Smooth muscle cell (in vitro differentiated cells): ENCODE measurements at regions not wholly inside any gene's neighbourhood (a gene's known extent, or its start where the extent isn't known, plus 50 kb on each side); places are given as distances from the start of the nearest gene placed in this dataset.

Experiments
- DNase-seq: peaks from one replicate; lab custom pipeline; 2025; ENCODE audit not compliant: unreplicated experiment; lab: John Stamatoyannopoulos, UW
- H2AFZ ChIP-seq: fragments of 200-600 bp; sonication (generic); 2 replicates; pipeline ENCODE4 v1.6.0; 2016; ENCODE audit warnings: antibody characterized with exemption, low read depth, mild to moderate bottlenecking
- H3F3A ChIP-seq: fragments of 200-600 bp; sonication (generic); 2 replicates; pipeline ENCODE4 v1.6.0; 2017; ENCODE audit warnings: antibody characterized with exemption, low read depth
- H3K27ac ChIP-seq: fragments of 200-600 bp; sonication (generic); 2 replicates; pipeline ENCODE4 v1.5.1; 2016; ENCODE audit warnings: low read depth, mild to moderate bottlenecking
- H3K27me3 ChIP-seq: fragments of 200-600 bp; sonication (generic); 2 replicates; pipeline ENCODE4 v1.6.1; 2016; ENCODE audit warnings: low read depth, mild to moderate bottlenecking
- H3K36me3 ChIP-seq: fragments of 200-600 bp; sonication (generic); 2 replicates; pipeline ENCODE4 v1.5.1; 2016; ENCODE audit warnings: low read depth
- H3K4me1 ChIP-seq: fragments of 200-600 bp; sonication (generic); 2 replicates; pipeline ENCODE4 v1.5.1; 2016; ENCODE audit warnings: low read depth
- H3K4me2 ChIP-seq: fragments of 200-600 bp; sonication (generic); 2 replicates; pipeline ENCODE4 v1.6.0; 2016; ENCODE audit warnings: mild to moderate bottlenecking
- H3K4me3 ChIP-seq: fragments of 200-600 bp; sonication (generic); 2 replicates; pipeline ENCODE4 v1.5.1; 2016; ENCODE audit warnings: mild to moderate bottlenecking
- H3K79me2 ChIP-seq: fragments of 200-600 bp; sonication (generic); 2 replicates; pipeline ENCODE4 v1.6.0; 2016; ENCODE audit warnings: low read depth, mild to moderate bottlenecking
- H3K9ac ChIP-seq: fragments of 200-600 bp; sonication (generic); 2 replicates; pipeline ENCODE4 v1.6.0; 2016; ENCODE audit warnings: low read depth
- H3K9me3 ChIP-seq: fragments of 200-600 bp; sonication (generic); replicated peaks from 2 replicates; pipeline ENCODE4 v1.5.1; 2016; ENCODE audit warnings: low read depth
- H4K20me1 ChIP-seq: fragments of 200-600 bp; sonication (generic); 2 replicates; pipeline ENCODE4 v1.6.0; 2016; ENCODE audit warnings: low read depth
- WGBS: methylation state at CpG from one replicate; pipeline ENCODE4 v1.1.7; 2016; ENCODE audit warnings: low lambda C conversion rate; 5-methylcytosine and 5-hydroxymethylcytosine counted together
- TF ChIP-seq, protein P1 (sequence below): fragments of 200-600 bp; sonication (generic); IDR thresholded peaks from 2 replicates; pipeline ENCODE4 v1.5.1; 2017; ENCODE audit warnings: borderline replicate concordance, mild to moderate bottlenecking, antibody characterized with exemption; ENCODE audit not compliant: insufficient read depth, poor library complexity, severe bottlenecking

DNA sequence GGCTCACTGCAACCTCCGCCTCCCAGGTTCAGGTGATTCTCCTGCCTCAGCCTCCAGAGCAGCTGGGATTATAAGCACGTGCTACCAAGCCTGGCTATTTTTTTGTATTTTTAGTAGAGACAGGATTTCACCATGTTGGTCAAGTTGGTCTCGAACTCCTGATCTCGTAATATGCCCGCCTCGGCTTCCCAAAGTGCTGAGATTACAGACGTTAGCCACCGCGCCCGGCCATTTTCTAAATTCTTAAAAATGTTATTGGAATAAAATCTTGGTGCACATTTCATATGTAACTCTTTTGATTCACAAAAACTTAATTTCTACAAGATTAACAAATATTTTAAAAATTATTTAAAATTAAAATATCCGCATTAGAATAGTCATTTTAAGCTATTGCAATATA lies 1480.3 kb upstream of the SPRY2 start:
- H4K20me1 ChIP-seq = no peaks in the 10 kb centered on the region
- H3K9me3 ChIP-seq = no peaks in the 10 kb centered on the region
- H3K4me1 ChIP-seq = no peaks in the 10 kb centered on the region
- no peak overlapping the region for H3K9ac ChIP-seq
- no peak overlapping the region for H3K27ac ChIP-seq
- H2AFZ ChIP-seq = no peak overlapping the region
- no peaks in the 10 kb centered on the region for H3K79me2 ChIP-seq
- no peak for DNase-seq
- TF ChIP-seq, protein P1, sequence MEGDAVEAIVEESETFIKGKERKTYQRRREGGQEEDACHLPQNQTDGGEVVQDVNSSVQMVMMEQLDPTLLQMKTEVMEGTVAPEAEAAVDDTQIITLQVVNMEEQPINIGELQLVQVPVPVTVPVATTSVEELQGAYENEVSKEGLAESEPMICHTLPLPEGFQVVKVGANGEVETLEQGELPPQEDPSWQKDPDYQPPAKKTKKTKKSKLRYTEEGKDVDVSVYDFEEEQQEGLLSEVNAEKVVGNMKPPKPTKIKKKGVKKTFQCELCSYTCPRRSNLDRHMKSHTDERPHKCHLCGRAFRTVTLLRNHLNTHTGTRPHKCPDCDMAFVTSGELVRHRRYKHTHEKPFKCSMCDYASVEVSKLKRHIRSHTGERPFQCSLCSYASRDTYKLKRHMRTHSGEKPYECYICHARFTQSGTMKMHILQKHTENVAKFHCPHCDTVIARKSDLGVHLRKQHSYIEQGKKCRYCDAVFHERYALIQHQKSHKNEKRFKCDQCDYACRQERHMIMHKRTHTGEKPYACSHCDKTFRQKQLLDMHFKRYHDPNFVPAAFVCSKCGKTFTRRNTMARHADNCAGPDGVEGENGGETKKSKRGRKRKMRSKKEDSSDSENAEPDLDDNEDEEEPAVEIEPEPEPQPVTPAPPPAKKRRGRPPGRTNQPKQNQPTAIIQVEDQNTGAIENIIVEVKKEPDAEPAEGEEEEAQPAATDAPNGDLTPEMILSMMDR = no peak
- H3K4me2 ChIP-seq = no peak overlapping the region
- no peaks in the 10 kb centered on the region for H3K36me3 ChIP-seq
- H3K4me3 ChIP-seq = no peak overlapping the region
- H3F3A ChIP-seq = no peaks in the 10 kb centered on the region
- no peaks in the 10 kb centered on the region for H3K27me3 ChIP-seq
- 94% methylated on average over 11 of the region's 11 CpGs for WGBS

DNA sequence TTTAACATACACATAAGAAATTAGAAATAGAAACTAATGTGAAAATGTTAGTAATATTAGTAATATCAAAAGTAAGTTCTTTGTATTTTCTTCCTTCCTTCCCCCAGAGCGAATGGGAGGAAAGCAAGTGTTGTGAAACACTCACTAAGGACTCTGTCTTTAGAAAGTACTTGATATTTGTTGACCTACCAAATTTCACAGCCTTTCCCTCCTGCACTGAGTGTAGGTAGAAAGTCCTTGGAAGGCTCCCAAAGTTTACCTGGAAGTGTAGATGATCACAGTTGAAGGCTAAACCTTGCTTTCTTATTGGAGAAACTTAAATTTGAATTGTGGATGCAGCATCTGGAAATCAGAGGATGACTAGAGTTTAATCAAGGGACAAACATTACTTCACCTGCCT lies 1459.5 kb upstream of the SPRY2 start:
- no peaks in the 10 kb centered on the region for H4K20me1 ChIP-seq
- H3K9ac ChIP-seq = no peak overlapping the region
- no peaks in the 10 kb centered on the region for H3K79me2 ChIP-seq
- H3K4me2 ChIP-seq = no peak overlapping the region
- H3K4me1 ChIP-seq = no peaks in the 10 kb centered on the region
- no peaks in the 10 kb centered on the region for H3K36me3 ChIP-seq
- H3F3A ChIP-seq = no peaks in the 10 kb centered on the region
- H3K27ac ChIP-seq = no peak overlapping the region
- no peak for DNase-seq
- H2AFZ ChIP-seq = no peak overlapping the region
- H3K9me3 ChIP-seq = no peaks in the 10 kb centered on the region
- H3K27me3 ChIP-seq = no peaks in the 10 kb centered on the region
- 87% methylated on average over 1 of the region's 1 CpG for WGBS
- TF ChIP-seq, protein P1 = no peak
- H3K4me3 ChIP-seq = no peak overlapping the region

DNA sequence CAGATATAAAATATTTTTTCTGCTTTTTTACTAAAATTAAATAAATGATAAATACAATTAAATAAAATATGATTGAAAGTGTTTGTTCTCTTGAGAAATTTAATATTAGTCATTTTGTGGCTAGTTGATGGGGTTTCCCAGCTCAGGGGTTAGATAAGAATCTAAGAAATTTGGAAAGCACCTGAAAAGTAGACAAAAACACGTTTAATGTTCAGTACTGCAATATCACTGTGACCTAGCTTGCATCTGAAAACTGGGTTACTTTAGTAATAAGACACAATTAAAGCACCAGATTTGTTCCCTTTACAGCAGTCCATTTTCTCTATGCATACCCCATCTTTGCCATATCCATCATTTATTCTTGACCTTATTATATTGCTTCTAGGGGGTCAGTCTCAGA lies 1454.8 kb upstream of the SPRY2 start:
- Histone ChIP-seq H3K79me2 (no peaks in the 10 kb centered on the region), H3K27me3 (no peaks in the 10 kb centered on the region), H2AFZ (no peak overlapping the region), H3K4me2 (no peak overlapping the region), H3K4me3 (no peak overlapping the region), H3K27ac (no peak overlapping the region), H3K9ac (no peak overlapping the region), H3F3A (peaks cover 5% of the 10 kb centered on the region), H4K20me1 (no peaks in the 10 kb centered on the region), H3K4me1 (no peaks in the 10 kb centered on the region), H3K9me3 (no peaks in the 10 kb centered on the region), H3K36me3 (no peaks in the 10 kb centered on the region)
- TF ChIP-seq, protein P1 = no peak
- no peak for DNase-seq
- 78% methylated on average over 1 of the region's 1 CpG for WGBS

DNA sequence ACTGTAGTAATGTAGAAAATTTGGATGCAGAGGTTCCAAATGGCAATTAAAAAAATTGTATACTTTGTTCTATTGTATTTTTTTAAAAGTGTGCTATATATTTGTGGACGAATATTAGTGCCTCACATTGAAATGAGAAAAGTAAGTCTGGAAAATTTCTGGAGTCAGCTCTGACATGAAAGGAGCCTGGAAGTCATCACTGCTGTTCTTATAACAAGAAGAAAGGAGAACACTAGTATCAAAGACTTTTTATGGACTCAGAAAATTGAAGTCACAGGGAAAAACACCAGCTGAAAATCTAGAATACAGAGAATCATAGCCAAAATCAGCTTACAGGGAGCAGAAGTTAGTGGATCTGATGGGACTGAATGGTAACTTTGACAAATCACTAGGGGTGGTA lies 1450.7 kb upstream of the SPRY2 start:
- no peaks in the 10 kb centered on the region for H3K27me3 ChIP-seq
- H3K79me2 ChIP-seq = no peaks in the 10 kb centered on the region
- TF ChIP-seq, protein P1 = no peak
- no peaks in the 10 kb centered on the region for H3K4me1 ChIP-seq
- H2AFZ ChIP-seq = peak overlapping the region; percentile 43
- no peak overlapping the region for H3K9ac ChIP-seq
- WGBS = 29% methylated on average over 1 of the region's 1 CpG
- no peaks in the 10 kb centered on the region for H3K9me3 ChIP-seq
- H3K4me2 ChIP-seq = no peak overlapping the region
- H3K4me3 ChIP-seq = no peak overlapping the region
- DNase-seq = no peak
- H3K36me3 ChIP-seq = no peaks in the 10 kb centered on the region
- no peak overlapping the region for H3K27ac ChIP-seq
- peaks cover 5% of the 10 kb centered on the region for H3F3A ChIP-seq
- no peaks in the 10 kb centered on the region for H4K20me1 ChIP-seq
